ENCODE measurements at regions not wholly inside any gene's neighbourhood (a gene's known extent, or its start where the extent isn't known, plus 50 kb on each side); places are given as distances from the start of the nearest gene placed in this dataset.
"Not testable (repeated sequence)": the region's sequence is repeated elsewhere in the genome, so short reads cannot be mapped to it uniquely, and the experiment has no call there.

GRCh38 chr6:115873901-115874300 is 186.8 kb downstream of the FRK start:
- no peak for DNase-seq

DNA sequence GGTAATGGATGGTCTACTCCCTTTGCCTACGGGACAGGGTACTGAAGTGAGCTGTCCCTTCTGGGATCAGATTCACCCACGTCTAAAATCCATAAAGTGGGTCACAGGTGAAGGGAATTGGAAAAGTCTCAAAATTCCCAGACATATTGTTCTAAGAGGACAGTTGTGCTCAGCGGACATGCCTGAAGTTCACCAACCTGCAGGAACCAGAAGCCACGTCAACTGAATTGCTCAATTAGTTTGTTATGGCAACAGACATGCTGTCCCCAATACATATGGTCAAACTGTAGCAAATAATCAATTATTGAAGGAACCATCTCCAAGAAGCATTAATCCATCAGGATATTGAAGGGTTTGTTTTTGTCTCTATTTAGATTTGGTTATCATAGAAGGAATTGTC is 190.2 kb downstream of the FRK start:
- no peak for DNase-seq

DNA sequence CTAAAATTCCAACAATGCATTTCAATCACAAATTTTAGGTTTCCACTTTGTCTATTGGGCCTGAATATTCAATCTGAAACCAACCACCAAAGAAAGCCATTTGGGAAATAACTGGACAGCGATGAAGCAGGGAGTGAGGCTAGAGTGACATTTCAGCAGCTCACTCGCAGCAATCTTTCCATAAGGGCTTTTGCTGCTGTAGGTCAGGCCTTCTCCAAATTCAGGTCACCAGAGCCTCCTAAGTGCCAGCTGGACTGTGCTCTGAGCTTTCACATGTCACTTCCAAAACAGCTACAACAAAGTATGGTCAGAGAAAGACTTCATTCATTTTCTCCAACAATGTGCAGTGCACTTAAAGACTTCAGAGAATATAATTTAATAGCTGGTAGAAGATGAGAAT is 194.8 kb downstream of the FRK start:
- DNase-seq = no peak

GRCh38 chr6:115863211-115863610 is 197.5 kb downstream of the FRK start:
- no peak for DNase-seq

DNA sequence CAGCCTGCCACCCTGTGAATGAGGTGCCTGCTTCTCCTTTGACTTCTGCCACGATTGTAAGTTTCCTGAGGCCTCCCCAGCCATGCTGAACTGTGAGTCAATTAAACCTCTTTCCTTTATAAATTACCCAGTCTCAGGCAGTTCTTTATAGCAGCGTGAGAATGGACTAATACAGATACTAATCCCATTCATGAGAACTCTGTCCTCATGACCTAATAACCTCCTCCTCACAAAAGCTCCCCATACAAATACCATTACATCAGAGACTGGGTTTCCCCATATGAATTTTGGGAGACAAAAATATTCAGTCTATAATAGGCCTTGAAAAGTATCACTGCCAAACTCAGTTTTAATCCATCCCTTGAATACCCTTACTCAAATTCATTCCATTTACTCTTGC is 199.0 kb downstream of the FRK start:
- DNase-seq = not testable (repeated sequence)

GRCh38 chr6:115859577-115859976 is 201.1 kb downstream of the FRK start:
- not testable (repeated sequence) for DNase-seq

DNA sequence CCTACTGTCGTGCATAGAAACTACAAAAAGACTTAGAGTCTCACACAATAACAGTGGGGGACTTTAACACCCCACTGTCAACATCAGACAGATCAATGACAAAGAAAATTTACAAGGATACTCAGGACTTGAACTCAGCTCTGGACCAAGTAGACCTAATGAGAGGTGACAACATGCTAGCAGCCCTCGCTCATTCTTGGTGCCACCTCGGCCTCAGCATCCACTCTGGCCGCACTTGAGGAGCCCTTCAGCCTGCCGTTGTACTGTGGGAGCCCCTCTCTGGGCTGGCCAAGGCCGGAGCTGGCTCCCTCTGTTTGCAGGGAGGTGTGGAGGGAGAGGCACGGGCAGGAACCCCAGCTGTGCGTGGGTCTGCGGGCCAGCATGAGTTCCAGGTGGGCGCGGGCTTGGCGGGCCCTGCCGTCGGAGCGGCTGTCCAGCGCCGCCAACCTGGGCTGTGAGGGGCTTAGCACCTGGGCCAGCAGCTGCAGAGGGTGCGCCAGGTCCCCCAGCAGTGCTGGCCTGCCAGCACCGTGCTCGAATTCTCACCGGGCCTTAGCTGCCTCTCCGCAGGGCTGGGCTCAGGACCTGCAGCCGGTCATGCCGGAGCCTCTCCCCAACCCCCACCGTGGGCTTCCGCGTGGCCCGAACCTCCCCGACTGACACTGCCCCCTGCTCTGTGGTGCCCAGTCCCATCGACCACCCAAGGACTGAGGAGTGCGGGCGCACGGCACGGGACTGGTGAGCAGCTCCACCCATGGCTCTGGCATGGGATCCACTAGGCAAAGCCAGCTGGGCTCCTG is 205.6 kb downstream of the FRK start:
- no peak for DNase-seq

DNA sequence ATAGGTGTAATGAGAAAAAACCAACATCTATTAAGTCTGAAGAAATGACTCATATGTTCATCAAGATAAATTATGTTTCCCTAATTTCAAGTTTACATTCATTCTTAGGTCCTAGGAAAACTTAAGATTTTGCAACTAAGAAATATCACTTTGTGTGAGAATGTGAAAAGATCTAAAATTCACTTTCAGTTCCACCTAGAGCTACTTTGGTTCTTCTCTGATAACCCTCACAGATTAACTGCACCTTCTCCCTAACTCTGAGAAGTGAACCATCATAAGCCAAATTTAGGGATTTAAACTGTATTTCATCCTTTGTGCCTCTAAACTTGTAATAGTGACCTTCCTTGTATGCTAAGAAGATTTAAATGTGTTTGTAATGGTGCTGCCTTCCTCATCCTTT is 213.0 kb downstream of the FRK start:
- no peak for DNase-seq

DNA sequence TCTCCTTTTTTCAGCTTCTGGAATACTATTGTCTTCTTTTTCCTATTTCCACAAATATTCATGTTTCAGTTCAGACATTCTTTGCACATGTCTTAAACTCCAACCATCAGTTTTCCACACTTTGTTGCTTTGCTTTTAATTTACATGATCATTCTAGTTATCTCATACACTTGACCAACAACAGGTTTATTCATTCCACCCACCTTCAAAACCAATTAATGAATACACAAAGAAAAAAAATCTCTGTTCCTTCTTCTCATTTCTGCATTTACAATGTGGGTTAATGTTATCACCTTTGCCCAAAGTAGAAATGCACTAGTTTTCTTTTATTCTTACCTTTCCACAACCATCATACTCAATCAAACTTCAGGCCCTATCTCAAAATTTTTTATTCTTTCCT is 216.7 kb downstream of the FRK start:
- no peak for DNase-seq

DNA sequence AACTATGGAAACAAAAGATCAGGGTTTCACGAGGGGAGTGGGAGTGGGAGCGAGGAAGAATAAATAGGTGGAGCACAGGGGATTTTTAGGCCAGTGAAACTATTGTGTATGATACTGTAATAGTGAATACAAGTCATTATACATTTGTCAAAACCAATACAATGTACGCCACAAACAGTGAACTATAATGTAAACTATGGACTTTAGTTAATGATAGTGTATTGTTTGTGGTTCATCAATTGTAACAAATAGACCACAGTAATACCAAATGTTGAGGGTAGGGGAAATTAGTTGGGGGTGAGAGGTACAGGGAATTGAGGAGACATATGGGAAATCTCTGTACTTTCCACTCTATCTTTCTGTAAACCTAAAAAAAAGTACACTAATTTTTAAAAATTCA is 218.4 kb downstream of the FRK start:
- no peak for DNase-seq

GRCh38 chr6:115839583-115840181 is 221.0 kb downstream of the FRK start:
- DNase-seq = no peak

DNA sequence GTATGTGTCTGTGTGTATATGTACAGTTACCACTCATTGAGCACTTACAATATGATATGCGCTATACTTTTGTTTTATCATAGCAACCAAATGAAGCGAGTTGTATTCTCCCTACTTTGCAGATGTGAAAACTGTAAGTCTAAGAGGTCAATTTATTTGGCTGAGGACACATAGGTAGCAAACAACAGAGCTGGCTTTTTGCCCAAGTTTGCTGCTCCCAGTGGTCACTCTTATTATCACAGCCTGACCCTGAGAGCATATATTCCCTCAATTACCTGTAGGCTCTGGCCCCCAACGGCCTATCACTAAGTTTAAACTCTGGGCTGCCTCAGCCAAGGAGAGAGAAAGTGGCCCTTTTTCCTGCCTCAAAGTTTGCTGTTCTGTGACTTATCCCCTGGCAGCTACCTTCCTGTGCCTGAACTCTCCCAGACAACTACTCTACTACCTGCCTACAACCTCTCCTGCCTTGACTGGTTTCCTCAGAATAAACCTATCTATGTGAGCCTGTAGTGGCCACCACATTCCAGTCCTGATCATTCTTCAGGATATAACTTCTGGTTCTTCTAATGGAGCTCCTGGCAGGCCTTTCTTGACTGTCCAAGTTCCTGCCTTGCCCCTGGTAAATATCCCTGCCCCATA is 221.8 kb downstream of the FRK start:
- no peak for DNase-seq

- no peak for DNase-seq
These were observed 222.5 kb downstream of the FRK start for GRCh38 chr6:115838216-115838615.

DNA sequence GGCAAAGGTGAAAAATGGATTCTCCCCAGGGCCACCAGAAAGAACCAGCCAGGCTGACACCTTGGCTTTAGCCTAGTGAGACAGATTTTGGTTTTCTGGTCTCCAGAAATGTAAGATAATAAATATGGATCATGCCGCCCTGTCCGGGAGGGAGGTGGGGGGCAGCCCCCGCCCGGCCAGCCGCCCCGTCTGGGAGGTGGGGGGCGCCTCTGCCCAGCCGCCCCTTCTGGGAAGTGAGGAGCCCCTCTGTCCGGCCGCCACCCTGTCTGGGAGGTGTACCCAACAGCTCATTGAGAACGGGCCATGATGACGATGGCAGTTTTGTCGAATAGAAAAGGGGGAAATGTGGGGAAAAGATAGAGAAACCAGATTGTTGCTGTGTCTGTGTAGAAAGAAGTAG is 224.3 kb downstream of the FRK start:
- not testable (repeated sequence) for DNase-seq

DNA sequence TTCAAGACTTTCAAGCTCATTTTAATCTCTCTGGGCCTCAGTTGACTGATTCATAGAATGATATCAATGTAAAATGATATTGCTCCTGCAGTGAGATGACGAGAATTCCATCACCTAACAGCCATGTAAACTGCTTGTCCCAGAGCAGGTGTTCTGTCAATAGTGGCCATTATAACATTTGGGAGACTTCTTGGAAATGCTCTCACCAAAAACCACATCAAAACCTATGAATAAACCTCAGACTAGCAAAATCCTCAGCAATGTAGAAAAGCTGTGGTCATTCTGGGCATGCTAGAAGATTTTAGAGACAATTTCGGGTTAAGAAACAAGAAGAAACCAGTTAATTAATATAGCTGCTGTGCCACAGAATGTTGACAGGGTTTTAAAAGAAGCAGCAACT is 225.4 kb downstream of the FRK start:
- DNase-seq = no peak

DNA sequence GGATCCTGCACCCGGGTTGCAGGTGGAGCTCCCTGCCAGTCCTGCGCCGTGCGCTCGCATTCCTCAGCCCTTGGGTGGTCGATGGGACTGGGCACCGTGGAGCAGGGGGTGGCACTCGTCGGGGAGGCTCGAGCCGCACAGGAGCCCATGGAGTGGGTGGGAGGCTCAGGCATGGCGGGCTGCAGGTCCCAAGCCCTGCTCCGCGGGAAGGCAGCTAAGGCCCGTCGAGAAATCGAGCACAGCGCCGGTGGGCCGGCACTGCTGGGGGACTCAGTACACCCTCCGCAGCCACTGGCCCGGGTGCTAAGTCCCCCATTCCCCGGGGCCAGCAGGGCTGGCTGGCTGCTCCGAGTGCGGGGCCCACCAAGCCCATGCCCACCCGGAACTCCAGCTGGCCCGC is 226.1 kb downstream of the FRK start:
- not testable (repeated sequence) for DNase-seq

DNA sequence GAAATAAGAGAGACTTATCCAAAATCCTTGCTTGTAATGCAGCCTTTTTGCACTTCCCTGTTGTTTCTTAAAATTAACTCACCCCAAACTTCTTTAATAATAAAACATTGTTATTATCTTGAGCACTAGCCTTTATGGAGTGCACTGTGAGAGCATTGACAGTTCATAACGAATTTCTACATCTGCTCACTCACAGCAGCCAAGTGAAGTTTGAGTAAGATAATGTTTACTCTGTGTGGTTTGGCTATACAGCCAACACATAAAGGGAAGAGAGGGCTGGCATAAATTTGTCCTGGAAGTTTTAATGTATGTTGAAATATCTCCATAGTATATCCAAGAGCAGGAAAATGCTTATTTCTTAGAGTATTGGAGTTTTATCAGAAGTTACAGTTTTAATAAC is 227.9 kb downstream of the FRK start:
- no peak for DNase-seq

DNA sequence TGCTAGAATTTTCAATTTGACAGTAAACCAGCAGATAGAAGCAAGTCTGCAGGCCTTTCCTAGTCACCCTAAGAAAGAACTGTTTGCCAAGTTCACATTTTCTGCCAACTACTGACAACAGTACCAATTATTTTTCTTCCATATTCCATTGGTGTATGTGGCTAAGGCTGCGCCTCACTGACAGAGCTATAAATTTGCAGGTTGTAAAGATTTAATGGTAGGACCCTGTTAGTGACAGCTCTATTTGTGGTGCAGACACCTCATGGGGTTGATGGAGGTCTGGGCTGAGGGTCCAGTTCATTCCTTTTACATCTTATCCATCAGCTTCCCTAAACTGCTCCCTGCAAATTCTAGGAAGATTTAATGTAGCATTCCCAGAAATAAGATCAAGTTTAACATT is 228.5 kb downstream of the FRK start:
- DNase-seq = no peak

DNA sequence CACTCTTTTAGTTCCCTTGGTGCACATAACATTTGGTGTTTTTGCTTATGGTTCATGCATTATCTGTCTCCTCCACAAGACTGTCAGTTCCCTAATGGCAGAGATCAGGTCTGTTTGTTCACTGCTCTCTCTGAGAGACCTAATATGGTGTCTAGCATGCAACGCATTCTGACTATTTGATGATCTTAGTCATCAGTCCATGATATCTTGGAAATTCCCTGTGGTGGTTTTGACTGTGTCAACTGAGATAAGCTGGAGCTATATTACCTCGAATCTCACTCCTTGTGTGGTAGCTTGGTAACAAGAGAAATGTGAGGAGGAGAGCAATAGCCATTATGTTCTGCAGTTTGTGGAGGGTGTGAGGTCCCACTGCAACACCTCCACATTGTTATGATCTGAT is 229.8 kb downstream of the FRK start:
- no peak for DNase-seq

GRCh38 chr6:115821798-115822197 is 238.9 kb downstream of the FRK start:
- DNase-seq = no peak

- no peak for DNase-seq
These were observed 241.2 kb downstream of the FRK start for GRCh38 chr6:115819506-115819905.

DNA sequence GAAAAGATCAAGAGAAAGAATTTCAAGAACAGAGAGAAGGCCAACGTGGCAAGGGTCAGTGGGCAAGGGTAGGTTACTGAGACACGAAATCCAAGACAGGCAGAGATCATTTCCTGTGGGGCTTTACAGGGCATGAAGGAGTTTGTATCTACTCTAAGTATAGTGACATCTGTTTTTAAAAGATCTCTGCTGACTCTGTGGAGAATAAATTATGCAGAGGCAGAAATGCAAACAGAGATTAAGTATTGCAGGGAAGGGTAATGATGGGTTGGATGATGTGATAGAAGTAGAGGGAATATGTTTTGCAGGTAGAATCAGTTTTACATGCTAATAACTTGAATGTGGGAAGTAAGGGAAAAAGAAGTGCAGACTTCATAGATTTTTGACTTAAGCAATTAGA is 243.5 kb downstream of the FRK start:
- no peak for DNase-seq

GRCh38 chr6:115814907-115815306 is 245.8 kb downstream of the FRK start:
- DNase-seq = no peak

GRCh38 chr6:115811541-115811940 is 249.2 kb downstream of the FRK start:
- DNase-seq = no peak

Data from stimulated activated CD4-positive, alpha-beta T cell treated with anti-CD3 and anti-CD28 coated beads, Interleukin-4, amount 100 ng/mL, for 1 hour (primary cell).